Thoracic aorta (tissue), 2 donors: ENCODE measurements at regions not wholly inside any gene's neighbourhood (a gene's known extent, or its start where the extent isn't known, plus 50 kb on each side); places are given as distances from the start of the nearest gene placed in this dataset.

Experiments
- ATAC-seq: fragments of 150-250 bp; one replicate; pipeline ENCODE4 v1.8.0; 2017; ENCODE audit warnings: low read depth; ENCODE audit not compliant: insufficient number of reproducible peaks, low FRiP score
- DNase-seq: peaks from one replicate; pipeline ENCODE4 v3.0.0-alpha.2; 2020; ENCODE audit warnings: low spot score
- H3K27ac ChIP-seq, 2 donors: fragments of 200-600 bp; sonication (generic); 1 replicate in 1 of 2; 2 replicates in 1 of 2; pipeline ENCODE4 v1.5.1; 2016; ENCODE audit warnings: mild to moderate bottlenecking in 2 of 2, moderate library complexity in 2 of 2
- H3K27me3 ChIP-seq: fragments of 200-600 bp; sonication (generic); replicated peaks from 2 replicates; pipeline ENCODE4 v1.6.0; 2016; ENCODE audit warnings: mild to moderate bottlenecking; ENCODE audit not compliant: insufficient read depth
- H3K36me3 ChIP-seq: fragments of 200-600 bp; sonication (generic); one replicate; pipeline ENCODE4 v1.5.1; 2016
- H3K4me1 ChIP-seq, 2 donors: fragments of 200-600 bp; sonication (generic); 1 replicate in 1 of 2; 2 replicates in 1 of 2; pipeline versions ENCODE4 v1.5.1 to v1.6.0; 2016; ENCODE audit warnings: low read depth in 2 of 2, mild to moderate bottlenecking in 1 of 2; ENCODE audit not compliant: control insufficient read depth in 1 of 2
- H3K4me3 ChIP-seq: fragments of 200-600 bp; sonication (generic); 2 replicates; pipeline ENCODE4 v1.5.1; 2016; ENCODE audit warnings: mild to moderate bottlenecking
- H3K9me3 ChIP-seq: fragments of 200-600 bp; sonication (generic); 2 replicates; pipeline ENCODE4 v1.5.1; 2016
- TF ChIP-seq, protein P1 (sequence below): fragments of 200-600 bp; sonication (generic); IDR thresholded peaks from one replicate; pipeline ENCODE4 v1.5.1; 2019; ENCODE audit warnings: antibody characterized with exemption

GRCh38 chr2:235135195-235135965 lies 183.6 kb downstream of the SH3BP4 start:
- no peak overlapping the region for H3K4me3 ChIP-seq
- DNase-seq (no peak), ATAC-seq (no peak)
- no peaks in the 10 kb centered on the region for H3K4me1 ChIP-seq
- TF ChIP-seq, protein P1, sequence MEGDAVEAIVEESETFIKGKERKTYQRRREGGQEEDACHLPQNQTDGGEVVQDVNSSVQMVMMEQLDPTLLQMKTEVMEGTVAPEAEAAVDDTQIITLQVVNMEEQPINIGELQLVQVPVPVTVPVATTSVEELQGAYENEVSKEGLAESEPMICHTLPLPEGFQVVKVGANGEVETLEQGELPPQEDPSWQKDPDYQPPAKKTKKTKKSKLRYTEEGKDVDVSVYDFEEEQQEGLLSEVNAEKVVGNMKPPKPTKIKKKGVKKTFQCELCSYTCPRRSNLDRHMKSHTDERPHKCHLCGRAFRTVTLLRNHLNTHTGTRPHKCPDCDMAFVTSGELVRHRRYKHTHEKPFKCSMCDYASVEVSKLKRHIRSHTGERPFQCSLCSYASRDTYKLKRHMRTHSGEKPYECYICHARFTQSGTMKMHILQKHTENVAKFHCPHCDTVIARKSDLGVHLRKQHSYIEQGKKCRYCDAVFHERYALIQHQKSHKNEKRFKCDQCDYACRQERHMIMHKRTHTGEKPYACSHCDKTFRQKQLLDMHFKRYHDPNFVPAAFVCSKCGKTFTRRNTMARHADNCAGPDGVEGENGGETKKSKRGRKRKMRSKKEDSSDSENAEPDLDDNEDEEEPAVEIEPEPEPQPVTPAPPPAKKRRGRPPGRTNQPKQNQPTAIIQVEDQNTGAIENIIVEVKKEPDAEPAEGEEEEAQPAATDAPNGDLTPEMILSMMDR: no peak
- no peaks in the 10 kb centered on the region for H3K36me3 ChIP-seq
- H3K9me3 ChIP-seq: no peaks in the 10 kb centered on the region
- no peak overlapping the region for H3K27ac ChIP-seq
- H3K27me3 ChIP-seq: no peaks in the 10 kb centered on the region

DNA sequence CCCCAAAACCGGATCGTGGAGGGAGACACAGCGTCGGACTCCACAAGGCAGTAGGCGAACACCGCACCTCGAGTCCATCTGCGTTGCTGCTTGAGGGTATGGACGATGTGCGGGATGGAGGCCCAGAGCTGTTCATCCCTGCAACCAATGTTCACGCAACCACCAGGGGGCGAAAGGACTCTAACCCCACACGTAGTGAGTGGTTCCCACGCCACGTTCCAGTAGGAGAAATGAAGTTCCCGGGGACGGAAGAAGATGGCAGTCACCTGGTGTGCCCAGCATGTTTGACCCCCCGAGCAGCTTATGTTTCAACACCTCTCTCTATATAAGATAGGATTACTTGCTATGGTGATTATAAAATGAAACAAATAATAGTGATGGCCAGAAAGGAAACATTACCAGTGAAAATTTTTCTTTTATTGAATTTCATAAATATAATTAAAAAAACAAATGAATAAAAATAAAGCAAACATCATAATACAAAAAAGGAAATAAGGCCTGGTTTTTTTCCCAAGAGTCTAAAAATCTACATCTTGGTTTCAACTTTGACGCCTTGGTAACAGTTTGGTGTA lies 184.3 kb downstream of the SH3BP4 start:
- TF ChIP-seq, protein P1: peak; percentile 59
- no peaks in the 10 kb centered on the region for H3K27me3 ChIP-seq
- ATAC-seq (no peak), DNase-seq (peak; percentile 19)
- H3K27ac ChIP-seq: no peak overlapping the region
- H3K4me3 ChIP-seq: no peak overlapping the region
- H3K36me3 ChIP-seq: no peaks in the 10 kb centered on the region
- no peaks in the 10 kb centered on the region for H3K9me3 ChIP-seq
- H3K4me1 ChIP-seq: no peaks in the 10 kb centered on the region

DNA sequence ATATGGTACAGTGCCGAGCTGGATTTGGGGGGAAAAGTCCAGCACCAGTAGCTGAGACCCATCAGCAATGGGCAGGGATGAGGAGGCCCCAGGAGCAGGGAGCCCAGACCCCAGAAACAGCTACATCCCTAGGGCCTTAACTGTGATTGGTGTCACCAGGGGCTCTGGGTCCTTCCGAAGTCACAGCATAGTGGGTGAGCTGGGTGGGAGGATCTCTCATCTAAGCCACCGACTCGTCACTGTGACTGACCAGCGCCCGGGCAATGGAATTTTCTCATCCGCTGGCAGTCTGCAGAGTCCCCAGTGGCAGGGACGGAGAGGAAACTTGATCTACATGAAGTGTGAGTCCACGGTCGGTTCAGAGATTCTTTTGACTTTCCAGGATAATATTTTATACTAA lies 186.5 kb downstream of the SH3BP4 start:
- H3K9me3 ChIP-seq: no peaks in the 10 kb centered on the region
- ATAC-seq: no peak
- no peak for DNase-seq
- no peaks in the 10 kb centered on the region for H3K36me3 ChIP-seq
- H3K4me3 ChIP-seq: no peak overlapping the region
- no peaks in the 10 kb centered on the region for H3K4me1 ChIP-seq
- TF ChIP-seq, protein P1: no peak
- H3K27me3 ChIP-seq: no peaks in the 10 kb centered on the region
- no peak overlapping the region for H3K27ac ChIP-seq

DNA sequence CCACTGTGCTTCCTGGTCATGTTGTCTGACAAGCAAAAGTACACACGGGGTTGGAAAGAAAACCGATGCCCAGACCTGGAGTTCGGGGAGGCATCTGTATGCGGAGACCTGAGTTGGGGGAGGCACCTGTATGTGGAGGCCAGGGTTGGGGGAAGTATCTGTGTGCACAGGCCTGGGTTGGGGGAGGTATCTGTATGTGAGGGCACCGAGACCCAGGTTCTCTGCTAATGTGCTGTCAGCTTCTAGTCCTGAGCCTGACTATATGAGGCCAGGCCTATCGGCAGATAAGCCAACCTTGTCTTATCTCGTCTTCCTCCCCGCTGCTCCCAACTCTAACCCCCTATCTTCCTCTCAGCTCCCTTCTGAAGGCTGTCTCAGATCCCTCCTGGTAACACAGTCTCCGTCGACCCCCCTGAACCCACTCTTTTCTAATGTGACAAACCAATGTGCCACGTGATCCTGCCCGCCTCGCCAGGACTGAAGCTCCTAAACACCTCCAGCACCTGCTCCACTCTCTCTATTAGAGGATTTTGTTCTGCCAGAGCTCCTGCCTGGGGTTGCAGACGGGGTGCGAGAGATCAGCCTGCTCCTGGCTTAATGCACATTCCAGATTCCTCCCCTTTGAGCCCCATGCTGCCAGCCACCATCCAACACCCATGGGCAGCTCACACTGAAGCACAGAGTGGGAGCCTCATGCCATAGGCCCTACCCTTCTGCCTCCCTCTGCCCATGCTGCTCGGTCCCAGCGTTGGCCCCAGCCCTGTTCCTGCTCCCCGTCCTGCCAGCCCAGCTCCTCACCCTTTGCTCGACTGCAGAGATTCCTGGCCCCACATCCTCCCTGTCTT lies 188.4 kb downstream of the SH3BP4 start:
- H3K27ac ChIP-seq: no peak overlapping the region
- DNase-seq: no peak
- TF ChIP-seq, protein P1: no peak
- H3K36me3 ChIP-seq: no peaks in the 10 kb centered on the region
- ATAC-seq: no peak
- H3K4me1 ChIP-seq: no peaks in the 10 kb centered on the region
- no peak overlapping the region for H3K4me3 ChIP-seq
- no peaks in the 10 kb centered on the region for H3K9me3 ChIP-seq
- H3K27me3 ChIP-seq: no peaks in the 10 kb centered on the region

DNA sequence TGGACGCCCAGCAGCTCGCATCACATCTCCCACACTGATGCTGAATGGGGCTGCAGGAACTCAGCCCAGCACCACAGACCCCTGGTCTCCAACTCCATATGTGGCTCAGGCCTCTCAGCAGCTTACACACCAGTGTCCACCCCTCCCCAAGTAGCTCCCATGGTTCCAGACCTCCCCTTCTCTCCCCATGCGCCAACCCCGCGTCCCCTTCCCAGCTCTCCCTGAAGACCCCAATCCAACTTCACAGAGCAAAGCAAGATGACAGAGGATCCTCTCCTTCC lies 188.9 kb downstream of the SH3BP4 start:
- TF ChIP-seq, protein P1: no peak
- no peak overlapping the region for H3K27ac ChIP-seq
- ATAC-seq: no peak

More for the DNA sequence above, 188.9 kb downstream of the SH3BP4 start:
- Histone ChIP-seq H3K4me1 (no peaks in the 10 kb centered on the region), H3K4me3 (no peak overlapping the region), H3K27me3 (no peaks in the 10 kb centered on the region), H3K36me3 (no peaks in the 10 kb centered on the region), H3K9me3 (no peaks in the 10 kb centered on the region)
- DNase-seq: no peak
